ENCODE measurements at regions not wholly inside any gene's neighbourhood (a gene's known extent, or its start where the extent isn't known, plus 50 kb on each side); places are given as distances from the start of the nearest gene placed in this dataset.

DNA sequence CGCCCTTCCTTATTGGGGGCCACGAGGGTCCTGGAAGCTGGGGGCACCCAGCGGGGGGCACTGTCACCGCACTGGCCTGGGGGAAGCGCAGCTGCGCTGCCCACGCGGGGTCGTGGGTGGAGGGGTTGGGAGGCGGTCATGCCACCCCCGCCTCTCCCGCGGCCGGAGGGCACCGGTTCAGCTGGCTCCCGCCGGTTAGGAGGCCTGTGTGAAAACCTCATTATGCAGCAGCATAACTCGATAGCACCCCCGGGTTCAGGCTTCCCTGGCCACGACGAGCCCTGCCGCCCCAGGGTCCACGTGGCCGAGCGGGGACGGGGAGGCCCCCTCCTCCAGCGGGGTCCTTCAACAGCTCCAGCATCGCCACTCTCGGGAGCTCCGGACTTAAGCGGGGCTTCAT lies 91.2 kb upstream of the ERCC6L2 start:
- TF ChIP-seq CTCF (IDR thresholded peaks at IDR 0.05) (no peak), POLR2AphosphoS5 (IDR thresholded peaks at IDR 0.05) (no peak), EP300 (IDR thresholded peaks at IDR 0.05) (no peak), POLR2A (IDR thresholded peaks at IDR 0.05; ENCODE audit: low read depth) (no peak)
